Thyroid gland (tissue), 4 donors: ENCODE measurements at regions not wholly inside any gene's neighbourhood (a gene's known extent, or its start where the extent isn't known, plus 50 kb on each side); places are given as distances from the start of the nearest gene placed in this dataset.
"Not testable (repeated sequence)": the region's sequence is repeated elsewhere in the genome, so short reads cannot be mapped to it uniquely, and the experiment has no call there.

Experiments
- DNase-seq, 2 donors: peaks; one replicate each; pipeline ENCODE4 v3.0.0-alpha.2; 2019
- H3K27ac ChIP-seq, 3 donors: fragments of 200-600 bp; sonication (generic); 1 replicate in 2 of 3; 2 replicates in 1 of 3; pipeline ENCODE4 v1.5.1; 2016 to 2019; ENCODE audit warnings: mild to moderate bottlenecking in 1 of 3, moderate library complexity in 1 of 3
- H3K27me3 ChIP-seq: fragments of 200-600 bp; sonication (generic); one replicate; pipeline ENCODE4 v1.5.1; 2019
- H3K36me3 ChIP-seq, 2 donors: fragments of 200-600 bp; sonication (generic); one replicate each; pipeline ENCODE4 v1.5.1; 2016 to 2019
- H3K4me1 ChIP-seq, 2 donors: fragments of 200-600 bp; sonication (generic); one replicate each; pipeline ENCODE4 v1.5.1; 2017 to 2019
- H3K4me3 ChIP-seq, 3 donors: fragments of 200-600 bp; sonication (generic); replicated peaks in 1 of 3; 1 replicate in 2 of 3; 2 replicates in 1 of 3; pipeline ENCODE4 v1.5.1; 2016; ENCODE audit warnings: mild to moderate bottlenecking in 1 of 3
- H3K9me3 ChIP-seq: fragments of 200-600 bp; sonication (generic); one replicate; pipeline ENCODE4 v1.5.1; 2017
- WGBS, 2 donors: methylation state at CpG; one replicate each; pipeline ENCODE4 v1.1.5; 2017; 5-methylcytosine and 5-hydroxymethylcytosine counted together
- intact Hi-C: fragments of 100-400 bp; cut with DNase I; formaldehyde crosslinking; loops from one replicate; pipeline ENCODE4 v1.15.1; 2023

GRCh38 chr18:14250084-14250677 is 117.9 kb upstream of the ZNF519 start:
- intact Hi-C loops, H3K27me3 ChIP-seq, H3K4me1 ChIP-seq, H3K4me3 ChIP-seq, DNase-seq, H3K27ac ChIP-seq, H3K36me3 ChIP-seq, H3K9me3 ChIP-seq: not testable (repeated sequence)
- 87 to 88% methylated on average over 5 of the region's 5 CpGs for WGBS, 2 donors

DNA sequence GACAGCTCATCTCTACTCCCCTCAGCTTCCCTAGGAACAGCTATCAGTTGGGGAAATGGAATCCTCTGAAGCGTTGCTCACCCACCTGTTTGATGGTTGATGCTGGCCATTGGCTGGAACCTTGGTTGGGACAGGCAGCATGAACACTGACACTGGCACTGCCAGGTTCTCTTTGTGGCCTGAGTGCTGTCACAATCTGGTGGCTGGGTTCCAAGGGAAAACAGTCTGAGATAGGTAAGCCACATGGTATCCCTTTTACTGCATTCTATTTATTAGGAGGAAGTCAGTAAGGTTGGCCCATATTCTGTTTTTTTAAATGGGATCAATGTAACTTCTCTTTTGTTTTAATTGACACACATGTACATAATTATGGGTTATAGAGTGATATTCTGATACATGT is 107.0 kb upstream of the ZNF519 start:
- H3K36me3 ChIP-seq, DNase-seq, H3K27me3 ChIP-seq, H3K9me3 ChIP-seq, H3K4me1 ChIP-seq, H3K27ac ChIP-seq, intact Hi-C loops, H3K4me3 ChIP-seq: not testable (repeated sequence)
- 92 to 94% methylated on average over 1 of the region's 1 CpG for WGBS, 2 donors

- H3K36me3 ChIP-seq, H3K4me3 ChIP-seq, DNase-seq, H3K27ac ChIP-seq, H3K4me1 ChIP-seq, H3K9me3 ChIP-seq, intact Hi-C loops, H3K27me3 ChIP-seq: not testable (repeated sequence)
- WGBS, 2 donors, result 77 to 80% methylated on average over 2 of the region's 3 CpGs
Measured at GRCh38 chr18:14236356-14237048, 104.3 kb upstream of the ZNF519 start.

DNA sequence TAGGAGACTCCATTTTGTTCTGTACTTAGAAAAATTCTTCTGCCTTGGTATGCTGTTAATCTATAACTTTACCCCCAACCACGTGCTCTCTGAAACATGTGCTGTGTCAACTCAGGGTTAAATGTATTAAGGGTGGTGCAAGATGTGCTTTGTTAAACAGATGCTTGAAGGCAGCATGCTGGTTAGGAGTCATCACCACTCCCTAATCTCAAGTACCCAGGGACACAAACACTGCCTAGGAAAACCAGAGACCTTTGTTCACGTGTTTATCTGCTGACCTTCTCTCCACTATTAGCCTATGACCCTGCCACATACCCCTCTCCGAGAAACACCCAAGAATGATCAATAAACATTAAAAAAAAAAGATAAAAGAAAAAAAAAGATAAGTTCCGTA is 93.0 kb upstream of the ZNF519 start:
- H3K4me1 ChIP-seq, H3K36me3 ChIP-seq, H3K9me3 ChIP-seq, H3K27ac ChIP-seq, H3K27me3 ChIP-seq, intact Hi-C loops, DNase-seq, H3K4me3 ChIP-seq: not testable (repeated sequence)
- 79 to 86% methylated on average over 4 of the region's 4 CpGs for WGBS, 2 donors

DNA sequence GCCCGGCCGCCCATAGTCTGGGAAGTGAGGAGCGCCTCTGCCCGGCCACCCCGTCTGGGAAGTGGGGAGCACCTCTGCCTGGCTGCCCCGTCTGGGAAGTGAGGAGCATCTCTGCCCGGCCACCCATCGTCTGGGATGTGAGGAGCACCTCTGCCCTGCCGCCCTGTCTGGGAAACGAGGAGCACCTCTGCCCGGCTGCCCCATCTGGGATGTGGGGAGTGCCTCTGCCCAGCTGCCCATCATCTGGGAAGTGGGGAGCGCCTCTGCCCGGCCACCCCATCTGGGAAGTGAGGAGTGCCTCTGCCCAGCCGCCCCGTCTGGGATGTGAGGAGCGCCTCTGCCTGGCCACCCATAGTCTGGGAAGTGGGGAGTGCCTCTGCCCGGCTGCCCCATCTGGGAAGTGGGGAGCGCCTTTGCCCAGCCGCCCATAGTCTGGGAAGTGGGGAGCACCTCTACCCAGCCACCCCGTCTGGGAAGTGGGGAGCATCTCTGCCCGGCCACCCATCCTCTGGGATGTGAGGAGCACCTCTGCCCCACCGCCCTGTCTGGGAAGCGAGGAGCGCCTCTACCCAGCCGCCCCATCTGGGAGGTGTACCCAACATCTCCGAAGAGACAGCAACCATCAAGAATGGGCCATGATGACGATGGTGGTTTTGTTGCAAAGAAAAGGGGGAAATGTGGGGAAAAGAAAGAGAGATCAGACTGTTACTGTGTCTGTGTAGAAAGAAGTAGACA is 92.5 kb upstream of the ZNF519 start:
- H3K27ac ChIP-seq, H3K36me3 ChIP-seq, H3K9me3 ChIP-seq, H3K4me1 ChIP-seq, DNase-seq, intact Hi-C loops, H3K27me3 ChIP-seq, H3K4me3 ChIP-seq: not testable (repeated sequence)
- WGBS, 2 donors, result 93 to 96% methylated on average over 9 to 15 of the region's 27 CpGs

- H3K36me3 ChIP-seq, H3K27me3 ChIP-seq, intact Hi-C loops, H3K4me1 ChIP-seq, H3K9me3 ChIP-seq, DNase-seq, H3K27ac ChIP-seq, H3K4me3 ChIP-seq: not testable (repeated sequence)
- 90 to 100% methylated on average over 2 to 6 of the region's 16 CpGs for WGBS, 2 donors
Measured at GRCh38 chr18:14223919-14224318, 91.7 kb upstream of the ZNF519 start.

DNA sequence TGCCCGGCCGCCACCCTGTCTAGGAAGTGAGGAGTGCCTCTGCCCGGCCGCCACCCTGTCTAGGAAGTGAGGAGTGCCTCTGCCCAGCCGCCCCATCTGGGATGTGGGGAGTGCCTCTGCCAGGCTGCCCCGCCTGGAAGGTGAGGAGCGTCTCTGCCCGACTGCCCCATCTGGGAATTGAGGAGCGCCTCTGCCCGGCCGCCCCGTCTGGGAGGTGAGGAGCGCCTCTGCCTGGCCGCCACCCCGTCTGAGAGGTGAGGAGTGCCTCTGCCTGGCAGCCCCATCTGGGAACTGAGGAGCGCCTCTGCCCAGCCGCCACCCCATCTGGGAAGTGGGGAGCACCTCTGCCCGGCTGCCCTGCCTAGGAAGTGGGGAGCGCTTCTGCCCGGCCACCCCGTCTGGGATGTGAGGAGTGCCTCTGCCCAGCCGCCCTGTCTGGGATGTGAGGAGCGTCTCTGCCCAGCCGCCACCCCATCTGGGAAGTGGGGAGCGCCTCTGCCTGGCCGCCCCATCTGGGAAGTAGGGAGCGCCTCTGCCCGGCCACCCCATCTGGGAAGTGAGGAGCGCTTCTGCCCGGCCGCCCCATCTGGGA is 91.1 kb upstream of the ZNF519 start:
- H3K9me3 ChIP-seq, H3K27ac ChIP-seq, H3K36me3 ChIP-seq, intact Hi-C loops, H3K4me3 ChIP-seq, H3K27me3 ChIP-seq, H3K4me1 ChIP-seq, DNase-seq: not testable (repeated sequence)
- WGBS, 2 donors, result 90 to 92% methylated on average over 12 to 22 of the region's 31 CpGs

DNA sequence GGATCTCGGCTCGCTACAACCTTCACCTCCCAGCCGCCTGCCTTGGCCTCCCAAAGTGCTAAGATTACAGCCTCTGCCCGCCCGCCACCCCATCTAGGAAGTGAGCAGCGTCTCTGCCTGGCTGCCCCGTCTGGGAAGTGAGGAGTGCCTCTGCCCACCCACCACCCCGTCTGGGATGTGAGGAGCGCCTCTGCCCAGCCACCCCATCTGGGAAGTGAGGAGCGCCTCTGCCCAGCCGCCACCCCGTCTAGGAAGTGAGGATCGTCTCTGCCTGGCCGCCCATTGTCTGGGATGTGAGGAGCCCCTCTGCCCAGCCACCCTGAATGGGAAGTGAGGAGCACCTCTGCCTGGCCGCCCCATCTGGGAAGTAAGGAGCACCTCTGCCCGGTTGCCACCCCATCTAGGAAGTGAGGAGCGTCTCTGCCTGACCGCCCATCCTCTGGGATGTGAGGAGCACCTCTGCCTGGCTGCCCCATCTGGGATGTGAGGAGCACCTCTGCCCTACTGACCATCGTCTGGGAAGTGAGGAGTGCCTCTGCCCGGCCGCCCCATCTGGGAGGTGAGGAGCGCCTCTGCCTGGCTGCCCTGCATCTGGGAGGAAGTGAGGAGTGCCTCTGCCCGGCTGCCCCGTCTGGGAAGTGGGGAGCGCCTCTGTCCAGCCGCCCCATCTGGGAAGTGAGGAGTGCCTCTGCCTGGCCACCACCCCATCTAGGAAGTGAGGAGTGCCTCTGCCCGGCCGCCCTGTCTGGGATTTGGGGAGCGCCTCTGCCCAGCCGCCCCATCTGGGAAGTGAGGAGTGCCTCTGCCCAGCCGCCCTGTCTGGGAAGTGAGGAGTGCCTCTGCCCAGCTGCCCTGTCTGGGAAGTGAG is 90.4 kb upstream of the ZNF519 start:
- DNase-seq, H3K27ac ChIP-seq, H3K4me3 ChIP-seq, H3K4me1 ChIP-seq, intact Hi-C loops, H3K36me3 ChIP-seq, H3K9me3 ChIP-seq, H3K27me3 ChIP-seq: not testable (repeated sequence)
- 94 to 95% methylated on average over 7 to 16 of the region's 31 CpGs for WGBS, 2 donors
